HEK293 (cell line): ENCODE measurements at regions not wholly inside any gene's neighbourhood (a gene's known extent, or its start where the extent isn't known, plus 50 kb on each side); places are given as distances from the start of the nearest gene placed in this dataset.

Experiments
- CTCF ChIA-PET: fragments of 350-600 bp; formaldehyde crosslinking; extraction: SDS; loops from one replicate; lab custom pipeline; 2021; ENCODE audit warnings: antibody characterized with exemption; lab: Yijun Ruan, JAX
- POLR2A ChIA-PET: fragments of 300-600 bp; formaldehyde crosslinking; extraction: SDS; loops from one replicate; lab custom pipeline; 2020; ENCODE audit warnings: antibody characterized with exemption, inconsistent platforms; lab: Yijun Ruan, JAX
- H3K27ac ChIP-seq: fragments of 200-500 bp; sonication (Bioruptor generic); 2 replicates; pipeline ENCODE4 v1.5.1; 2014; ENCODE audit warnings: low read depth, low read length, control low read depth, inconsistent platforms; ENCODE audit errors: extremely low read depth
- H3K36me3 ChIP-seq, 2 experiments: fragments of 200-500 bp in 1 of 2; sonication (Bioruptor generic) in 1 of 2; 1 replicate in 1 of 2; 2 replicates in 1 of 2; pipeline ENCODE4 v1.5.1; 2014 to 2017; ENCODE audit warnings: inconsistent platforms in 2 of 2, low read length in 2 of 2; ENCODE audit not compliant: control insufficient read depth in 2 of 2, insufficient read depth in 1 of 2
- H3K4me1 ChIP-seq: fragments of 200-500 bp; sonication (Bioruptor generic); 2 replicates; pipeline ENCODE4 v1.5.1; 2014; ENCODE audit warnings: mild to moderate bottlenecking, low read length, inconsistent platforms; ENCODE audit not compliant: control insufficient read depth, insufficient read depth
- H3K4me3 ChIP-seq: 2 replicates; pipeline ENCODE4 v1.5.1; 2011; ENCODE audit warnings: low read depth, mild to moderate bottlenecking, control low read depth, low read length, moderate library complexity
- H3K9me3 ChIP-seq: fragments of 200-500 bp; sonication (Bioruptor generic); 2 replicates; pipeline ENCODE4 v1.5.1; 2014; ENCODE audit warnings: low read depth, low read length, inconsistent platforms; ENCODE audit not compliant: control insufficient read depth, insufficient read depth
- KLF10 ChIP-seq: fragments of 450-650 bp; IDR thresholded peaks from 2 replicates; pipeline ENCODE4 v1.5.1; 2018; ENCODE audit warnings: missing biosample characterization, mild to moderate bottlenecking, missing genetic modification characterization
- KLF7 ChIP-seq: fragments of 450-650 bp; formaldehyde crosslinking; IDR thresholded peaks from 2 replicates; pipeline ENCODE4 v1.5.1; 2016; ENCODE audit warnings: missing biosample characterization, missing genetic modification characterization, borderline replicate concordance
- KLF8 ChIP-seq: fragments of 450-650 bp; formaldehyde crosslinking; IDR thresholded peaks from 2 replicates; pipeline ENCODE4 v1.5.1; 2016; ENCODE audit warnings: missing biosample characterization, missing genetic modification characterization
- TCF7L2 ChIP-seq: IDR thresholded peaks from 2 replicates; pipeline ENCODE4 v1.6.1; 2011; ENCODE audit warnings: low read depth, mild to moderate bottlenecking, inconsistent platforms, low read length, moderate library complexity, borderline replicate concordance
- YY1 ChIP-seq: fragments of 450-650 bp; formaldehyde crosslinking; IDR thresholded peaks from 2 replicates; pipeline ENCODE4 v1.5.1; 2018; ENCODE audit warnings: missing biosample characterization, missing genetic modification characterization
- ZBTB20 ChIP-seq: fragments of 450-650 bp; formaldehyde crosslinking; IDR thresholded peaks from 2 replicates; pipeline ENCODE4 v1.5.1; 2016; ENCODE audit warnings: missing biosample characterization, missing genetic modification characterization
- ZFP37 ChIP-seq: fragments of 450-650 bp; formaldehyde crosslinking; IDR thresholded peaks from 2 replicates; pipeline ENCODE4 v1.5.1; 2016; ENCODE audit warnings: missing biosample characterization, missing genetic modification characterization
- ZFP41 ChIP-seq: fragments of 450-650 bp; formaldehyde crosslinking; IDR thresholded peaks from 2 replicates; pipeline ENCODE4 v1.5.1; 2016; ENCODE audit warnings: missing biosample characterization, missing genetic modification characterization, borderline replicate concordance
- ZNF114 ChIP-seq: fragments of 450-650 bp; formaldehyde crosslinking; IDR thresholded peaks from 2 replicates; pipeline ENCODE4 v1.5.0; 2017; ENCODE audit warnings: missing biosample characterization, missing genetic modification characterization
- ZNF133 ChIP-seq: fragments of 450-650 bp; formaldehyde crosslinking; IDR thresholded peaks from 2 replicates; pipeline ENCODE4 v1.5.1; 2016; ENCODE audit warnings: missing biosample characterization, missing genetic modification characterization
- ZNF16 ChIP-seq: fragments of 450-650 bp; formaldehyde crosslinking; IDR thresholded peaks from 2 replicates; pipeline ENCODE4 v1.5.1; 2016; ENCODE audit warnings: low read depth, missing biosample characterization, missing genetic modification characterization
- ZNF366 ChIP-seq: fragments of 450-650 bp; formaldehyde crosslinking; conservative IDR thresholded peaks from 2 replicates; pipeline ENCODE4 v1.5.1; 2016; ENCODE audit warnings: missing biosample characterization, missing genetic modification characterization
- ZNF416 ChIP-seq: fragments of 450-650 bp; formaldehyde crosslinking; IDR thresholded peaks from 2 replicates; pipeline ENCODE4 v1.5.1; 2016; ENCODE audit warnings: missing biosample characterization, missing genetic modification characterization
- ZNF558 ChIP-seq: fragments of 450-650 bp; formaldehyde crosslinking; IDR thresholded peaks from 2 replicates; pipeline ENCODE4 v1.5.1; 2016; ENCODE audit warnings: missing biosample characterization, missing genetic modification characterization
- ZNF561 ChIP-seq: fragments of 450-650 bp; IDR thresholded peaks from 2 replicates; pipeline ENCODE4 v1.5.1; 2018; ENCODE audit warnings: missing biosample characterization, missing genetic modification characterization, borderline replicate concordance
- ZNF623 ChIP-seq: fragments of 450-650 bp; formaldehyde crosslinking; IDR thresholded peaks from 2 replicates; pipeline ENCODE4 v1.5.1; 2016; ENCODE audit warnings: missing biosample characterization, missing genetic modification characterization
- TF ChIP-seq, protein P1 (sequence below): fragments of 450-650 bp; formaldehyde crosslinking; IDR thresholded peaks from 2 replicates; pipeline ENCODE4 v1.5.1; 2016; ENCODE audit warnings: missing biosample characterization, missing genetic modification characterization, low read depth
- TF ChIP-seq, protein P2 (sequence below): fragments of 450-650 bp; formaldehyde crosslinking; IDR thresholded peaks from 2 replicates; pipeline ENCODE4 v1.5.1; 2017; ENCODE audit warnings: missing biosample characterization, missing genetic modification characterization

DNA sequence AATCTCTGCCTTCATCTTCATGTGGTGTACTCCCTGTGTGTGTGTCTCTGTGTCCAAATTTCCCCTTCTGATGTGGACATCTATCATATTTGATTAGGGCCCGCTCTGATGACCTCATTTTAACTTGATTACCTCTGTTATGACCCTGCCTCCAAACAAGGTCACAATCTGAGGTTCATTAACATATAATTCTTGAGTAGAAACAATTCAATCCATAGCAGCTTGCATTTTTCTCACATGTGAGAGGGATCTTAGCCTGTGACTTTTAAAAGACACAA, 130.9 kb upstream of the RAB4A start:
- no peak overlapping the region for H3K27ac ChIP-seq
- ChIA-PET POLR2A (interaction anchor here (1.4 kb wide), 1 partner anchor 81 kb away, joined by 4 read pairs; no protein-coding TSS in a partner anchor), CTCF (interaction anchor here (0.6 to 0.9 kb wide), 3 partner anchors 85 to 122 kb away, joined by 3 to 5 read pairs (median 3); no protein-coding TSS in a partner anchor)
- H3K9me3 ChIP-seq, result no peaks in the 10 kb centered on the region
- H3K4me1 ChIP-seq, result peaks cover 11% of the 10 kb centered on the region
- no peaks in the 10 kb centered on the region for H3K36me3 ChIP-seq
- H3K4me3 ChIP-seq, result no peak overlapping the region
- no peak for TF ChIP-seq KLF10
- TF ChIP-seq, protein P1, sequence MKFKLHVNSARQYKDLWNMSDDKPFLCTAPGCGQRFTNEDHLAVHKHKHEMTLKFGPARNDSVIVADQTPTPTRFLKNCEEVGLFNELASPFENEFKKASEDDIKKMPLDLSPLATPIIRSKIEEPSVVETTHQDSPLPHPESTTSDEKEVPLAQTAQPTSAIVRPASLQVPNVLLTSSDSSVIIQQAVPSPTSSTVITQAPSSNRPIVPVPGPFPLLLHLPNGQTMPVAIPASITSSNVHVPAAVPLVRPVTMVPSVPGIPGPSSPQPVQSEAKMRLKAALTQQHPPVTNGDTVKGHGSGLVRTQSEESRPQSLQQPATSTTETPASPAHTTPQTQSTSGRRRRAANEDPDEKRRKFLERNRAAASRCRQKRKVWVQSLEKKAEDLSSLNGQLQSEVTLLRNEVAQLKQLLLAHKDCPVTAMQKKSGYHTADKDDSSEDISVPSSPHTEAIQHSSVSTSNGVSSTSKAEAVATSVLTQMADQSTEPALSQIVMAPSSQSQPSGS (tag by site-specific recombination), result peak; percentile 80
- no peak for TF ChIP-seq ZBTB20 (tag by site-specific recombination)

DNA sequence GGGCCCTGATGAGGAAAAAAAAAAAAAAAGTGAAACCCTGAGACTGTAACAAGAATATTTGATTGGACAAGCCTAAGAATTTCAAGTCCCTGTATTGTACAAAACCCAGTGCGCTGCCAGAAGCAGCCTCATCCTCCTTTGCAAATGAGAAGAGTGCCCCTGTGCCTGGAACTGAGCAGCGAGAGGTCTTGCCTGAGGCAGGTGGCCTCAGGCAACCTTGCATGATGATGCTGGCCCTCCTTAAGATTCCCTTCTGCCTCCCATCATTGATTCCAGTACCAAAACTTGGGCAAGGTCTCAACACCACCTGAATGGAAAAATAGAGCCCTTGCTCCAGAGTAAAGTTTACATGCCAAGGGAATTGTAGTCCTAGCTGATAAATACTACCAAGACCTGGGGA, 129.6 kb upstream of the RAB4A start:
- Histone ChIP-seq H3K36me3 (no peaks in the 10 kb centered on the region), H3K27ac (no peak overlapping the region), H3K4me1 (peaks cover 11% of the 10 kb centered on the region), H3K4me3 (no peak overlapping the region)
- ChIA-PET POLR2A (interaction anchor here (0.6 kb wide), 1 partner anchor 10 kb away, joined by 3 read pairs; no protein-coding TSS in a partner anchor), CTCF (interaction anchor here (0.6 kb wide), 1 partner anchor 397 kb away, joined by 3 read pairs; no protein-coding TSS in a partner anchor)
- TF ChIP-seq ZNF114 (tag by site-specific recombination) (no peak), ZNF16 (tag by site-specific recombination) (no peak), ZNF133 (no peak), ZFP37 (tag by site-specific recombination) (no peak), YY1 (tag by site-specific recombination) (no peak), KLF7 (tag by site-specific recombination) (no peak), KLF8 (no peak), ZNF416 (tag by site-specific recombination) (no peak), ZNF558 (no peak), ZNF623 (tag by site-specific recombination) (no peak), ZNF561 (tag by site-specific recombination) (no peak), TCF7L2 (no peak)
- TF ChIP-seq, protein P2, sequence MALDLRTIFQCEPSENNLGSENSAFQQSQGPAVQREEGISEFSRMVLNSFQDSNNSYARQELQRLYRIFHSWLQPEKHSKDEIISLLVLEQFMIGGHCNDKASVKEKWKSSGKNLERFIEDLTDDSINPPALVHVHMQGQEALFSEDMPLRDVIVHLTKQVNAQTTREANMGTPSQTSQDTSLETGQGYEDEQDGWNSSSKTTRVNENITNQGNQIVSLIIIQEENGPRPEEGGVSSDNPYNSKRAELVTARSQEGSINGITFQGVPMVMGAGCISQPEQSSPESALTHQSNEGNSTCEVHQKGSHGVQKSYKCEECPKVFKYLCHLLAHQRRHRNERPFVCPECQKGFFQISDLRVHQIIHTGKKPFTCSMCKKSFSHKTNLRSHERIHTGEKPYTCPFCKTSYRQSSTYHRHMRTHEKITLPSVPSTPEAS (tag by site-specific recombination), result no peak
- TF ChIP-seq, all 188 proteins: peak for 0
- no peaks in the 10 kb centered on the region for H3K9me3 ChIP-seq

DNA sequence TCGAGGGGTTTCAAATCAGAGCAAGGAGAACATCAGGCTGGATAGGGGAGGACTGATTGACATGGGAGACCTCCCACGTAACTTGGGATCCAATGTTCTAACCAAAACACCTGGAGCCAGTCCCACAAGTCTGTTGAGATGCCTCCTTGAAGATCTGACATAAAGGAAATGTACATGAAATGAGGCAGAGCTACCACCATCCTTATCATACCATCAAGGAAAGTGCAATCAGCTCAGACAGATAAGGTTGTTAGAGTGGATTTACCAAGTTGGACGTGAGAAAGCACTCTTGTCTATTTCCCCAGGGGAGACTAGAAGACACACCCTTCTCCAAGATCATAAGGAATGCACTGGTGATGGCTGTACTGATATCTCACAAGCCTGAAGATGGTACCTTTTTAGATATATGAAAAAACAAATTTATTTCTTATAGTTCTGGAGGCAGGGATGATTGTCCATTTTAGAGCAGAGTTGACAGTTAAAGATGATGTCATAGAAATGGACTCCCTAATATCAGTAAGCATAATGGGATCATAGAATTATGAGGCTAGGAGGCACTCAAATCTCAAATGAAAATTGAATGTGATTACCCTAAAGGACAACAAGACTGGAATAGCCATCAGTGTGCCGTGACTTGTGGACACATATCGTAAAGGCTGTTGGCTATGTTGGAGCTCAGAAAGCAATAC, 129.1 kb upstream of the RAB4A start:
- Histone ChIP-seq H3K27ac (no peak overlapping the region), H3K4me1 (peaks cover 11% of the 10 kb centered on the region), H3K9me3 (no peaks in the 10 kb centered on the region), H3K4me3 (no peak overlapping the region), H3K36me3 (no peaks in the 10 kb centered on the region)
- ChIA-PET CTCF (no interaction called here), POLR2A (no interaction called here)
- TF ChIP-seq, protein P1 (tag by site-specific recombination), result peak; percentile 92
- no peak for TF ChIP-seq ZNF366
- TF ChIP-seq ZFP41 (tag by site-specific recombination), result no peak
